IMR-90 (cell line): ENCODE measurements at regions not wholly inside any gene's neighbourhood (a gene's known extent, or its start where the extent isn't known, plus 50 kb on each side); places are given as distances from the start of the nearest gene placed in this dataset.

Source experiments
- ATAC-seq: fragments of 200-7000 bp; cut with Tn5 transposase; 2 replicates; pipeline ENCODE4 v1.9.1; 2020; ENCODE audit warnings: low read depth, mild to moderate bottlenecking, moderate library complexity
- BruUV-seq: library from RNA; stranded (reverse); fragments of 400-500 nt; replicated peaks from 2 replicates; lab custom pipeline; 2021; lab: Mats Ljungman, UMichigan
- CTCF ChIA-PET: fragments of 300-600 bp; formaldehyde crosslinking; extraction: SDS; loops from one replicate; lab custom pipeline; 2021; ENCODE audit warnings: antibody characterized with exemption; lab: Yijun Ruan, JAX
- POLR2A ChIA-PET: fragments of 300-600 bp; sonication (Branson Sonifier 250); formaldehyde crosslinking; loops from one replicate; lab custom pipeline; 2022; ENCODE audit warnings: antibody characterized with exemption; ENCODE audit not compliant: unreplicated experiment; lab: Charles Lee
- DNase-seq: peaks from one replicate; pipeline ENCODE4 v3.0.0; 2013
- H2AFZ ChIP-seq: replicated peaks from 2 replicates; pipeline ENCODE3; 2013; ENCODE audit warnings: low read length, mild to moderate bottlenecking; ENCODE audit not compliant: poor library complexity
- H2AK5ac ChIP-seq: 2 replicates; pipeline ENCODE4 v1.6.1; 2013; ENCODE audit warnings: low read depth, low read length, inconsistent platforms
- H2AK9ac ChIP-seq: replicated peaks from 2 replicates; pipeline ENCODE3; 2013; ENCODE audit warnings: mild to moderate bottlenecking, low read depth, low read length, moderate library complexity; ENCODE audit not compliant: poor library complexity
- H2BK120ac ChIP-seq: 2 replicates; pipeline ENCODE4 v1.6.1; 2013; ENCODE audit warnings: low read depth, low read length, inconsistent platforms
- H2BK15ac ChIP-seq: 3 replicates; pipeline ENCODE4 v1.6.1; 2013; ENCODE audit warnings: low read depth, low read length, inconsistent platforms
- H2BK20ac ChIP-seq: 2 replicates; pipeline ENCODE4 v1.6.1; 2013; ENCODE audit warnings: low read depth, mild to moderate bottlenecking, inconsistent platforms, low read length, moderate library complexity
- H2BK5ac ChIP-seq: 2 replicates; pipeline ENCODE4 v1.6.1; 2013; ENCODE audit warnings: mild to moderate bottlenecking, low read depth, low read length, inconsistent platforms; ENCODE audit not compliant: poor library complexity, severe bottlenecking
- H3K14ac ChIP-seq: replicated peaks from 2 replicates; pipeline ENCODE4 v1.6.1; 2013; ENCODE audit warnings: low read depth, low read length, inconsistent platforms
- H3K18ac ChIP-seq: 2 replicates; pipeline ENCODE4 v1.6.1; 2013; ENCODE audit warnings: low read depth, low read length, control low read depth
- H3K23ac ChIP-seq: 2 replicates; pipeline ENCODE4 v1.6.1; 2013; ENCODE audit warnings: low read depth, low read length, inconsistent platforms
- H3K27ac ChIP-seq: 2 replicates; pipeline ENCODE4 v1.5.1; 2013; ENCODE audit warnings: mild to moderate bottlenecking, control low read depth, low read length; ENCODE audit not compliant: insufficient read depth
- H3K27me3 ChIP-seq: 2 replicates; pipeline ENCODE4 v1.6.1; 2013; ENCODE audit warnings: low read length; ENCODE audit not compliant: control insufficient read depth, insufficient read depth
- H3K36me3 ChIP-seq: 2 replicates; pipeline ENCODE4 v1.6.1; 2013; ENCODE audit warnings: low read length, mixed read lengths; ENCODE audit not compliant: control insufficient read depth, insufficient read depth
- H3K4ac ChIP-seq: 2 replicates; pipeline ENCODE4 v1.6.1; 2013; ENCODE audit warnings: low read depth, low read length, inconsistent platforms
- H3K4me1 ChIP-seq: 2 replicates; pipeline ENCODE4 v1.6.1; 2013; ENCODE audit warnings: low read length, mixed read lengths; ENCODE audit not compliant: control insufficient read depth, insufficient read depth
- H3K4me2 ChIP-seq: 2 replicates; pipeline ENCODE4 v1.6.1; 2013; ENCODE audit warnings: low read depth, mild to moderate bottlenecking, control low read depth, low read length, moderate library complexity
- H3K4me3 ChIP-seq: 2 replicates; pipeline ENCODE4 v1.5.1; 2013; ENCODE audit warnings: low read depth, mild to moderate bottlenecking, control low read depth, low read length, moderate library complexity; ENCODE audit not compliant: insufficient read depth
- H3K56ac ChIP-seq: 2 replicates; pipeline ENCODE4 v1.6.1; 2013; ENCODE audit warnings: low read length, inconsistent platforms; ENCODE audit not compliant: insufficient read depth; ENCODE audit errors: extremely low read depth
- H3K79me1 ChIP-seq, 2 experiments: 2 replicates each; pipeline ENCODE4 v1.6.1; 2013; ENCODE audit warnings: low read length in 2 of 2, inconsistent platforms in 1 of 2, low read depth in 1 of 2
- H3K9ac ChIP-seq: 2 replicates; pipeline ENCODE4 v1.6.1; 2013; ENCODE audit warnings: low read depth, low read length, control low read depth
- H3K9me1 ChIP-seq: 2 replicates; pipeline ENCODE4 v1.6.1; 2013; ENCODE audit warnings: low read length, inconsistent platforms; ENCODE audit not compliant: insufficient read depth
- H3K9me3 ChIP-seq: 2 replicates; pipeline ENCODE4 v1.6.1; 2013; ENCODE audit warnings: low read length; ENCODE audit not compliant: control insufficient read depth, insufficient read depth
- H4K20me1 ChIP-seq: 2 replicates; pipeline ENCODE4 v1.6.1; 2013; ENCODE audit warnings: low read length, inconsistent platforms; ENCODE audit not compliant: insufficient read depth
- H4K5ac ChIP-seq: 2 replicates; pipeline ENCODE4 v1.6.1; 2013; ENCODE audit warnings: mild to moderate bottlenecking, low read depth, low read length, control low read depth
- H4K8ac ChIP-seq, 2 experiments: 2 replicates each; pipeline ENCODE4 v1.6.1; 2013; ENCODE audit warnings: low read depth in 2 of 2, low read length in 2 of 2, control low read depth in 1 of 2, inconsistent platforms in 1 of 2
- H4K91ac ChIP-seq: 2 replicates; pipeline ENCODE4 v1.6.1; 2013; ENCODE audit warnings: low read depth, low read length, inconsistent platforms; ENCODE audit not compliant: insufficient read depth
- BHLHE40 ChIP-seq: fragments of 150-350 bp; IDR thresholded peaks from 2 replicates; pipeline ENCODE4 v1.6.1; 2016; ENCODE audit warnings: mild to moderate bottlenecking, low read depth, low read length
- CEBPB ChIP-seq: IDR thresholded peaks from 2 replicates; pipeline ENCODE4 v1.6.1; 2012; ENCODE audit warnings: low read depth, low read length, improper control_type of control experiment
- CHD1 ChIP-seq: IDR thresholded peaks from 2 replicates; pipeline ENCODE4 v1.6.1; 2012; ENCODE audit warnings: low read depth, low read length, improper control_type of control experiment
- CTCF ChIP-seq: conservative IDR thresholded peaks from 2 replicates; pipeline ENCODE4 v1.5.1; 2012; ENCODE audit warnings: mild to moderate bottlenecking, low read depth, low read length, improper control_type of control experiment
- ELK1 ChIP-seq: fragments of 150-350 bp; IDR thresholded peaks from 2 replicates; pipeline ENCODE4 v1.6.1; 2016; ENCODE audit warnings: low read depth, mild to moderate bottlenecking, low read length, moderate library complexity, borderline replicate concordance
- FOS ChIP-seq: fragments of 150-350 bp; IDR thresholded peaks from 2 replicates; pipeline ENCODE4 v1.6.1; 2016; ENCODE audit warnings: low read depth, low read length
- MAFK ChIP-seq: IDR thresholded peaks from 2 replicates; pipeline ENCODE4 v1.6.1; 2012; ENCODE audit warnings: low read depth, low read length, improper control_type of control experiment
- MAZ ChIP-seq: IDR thresholded peaks from 2 replicates; pipeline ENCODE4 v1.6.1; 2012; ENCODE audit warnings: low read depth, mild to moderate bottlenecking, low read length, improper control_type of control experiment, moderate library complexity, borderline replicate concordance
- MXI1 ChIP-seq: IDR thresholded peaks from 2 replicates; pipeline ENCODE4 v1.6.1; 2012; ENCODE audit warnings: low read depth, mild to moderate bottlenecking, low read length, moderate library complexity, borderline replicate concordance
- NFE2L2 ChIP-seq: fragments of 150-350 bp; IDR thresholded peaks from 2 replicates; pipeline ENCODE4 v1.6.1; 2016; ENCODE audit warnings: low read depth, mild to moderate bottlenecking, low read length
- POLR2A ChIP-seq: IDR thresholded peaks from 2 replicates; pipeline ENCODE4 v1.6.1; 2012; ENCODE audit warnings: mild to moderate bottlenecking, low read depth, low read length
- RAD21 ChIP-seq: IDR thresholded peaks from 2 replicates; pipeline ENCODE4 v1.6.1; 2012; ENCODE audit warnings: low read length, improper control_type of control experiment
- RCOR1 ChIP-seq: IDR thresholded peaks from 2 replicates; pipeline ENCODE4 v1.6.1; 2012; ENCODE audit warnings: mild to moderate bottlenecking, low read length, improper control_type of control experiment; ENCODE audit not compliant: insufficient replicate concordance
- RFX5 ChIP-seq: IDR thresholded peaks from 2 replicates; pipeline ENCODE4 v1.8.0; 2012; ENCODE audit warnings: low read depth, mild to moderate bottlenecking, low read length, moderate library complexity
- SMC3 ChIP-seq: fragments of 150-350 bp; IDR thresholded peaks from 2 replicates; pipeline ENCODE4 v1.6.1; 2016; ENCODE audit warnings: low read depth, mild to moderate bottlenecking, antibody characterized with exemption, low read length, moderate library complexity
- USF2 ChIP-seq: fragments of 150-350 bp; IDR thresholded peaks from 2 replicates; pipeline ENCODE4 v1.6.1; 2017; ENCODE audit warnings: mild to moderate bottlenecking, antibody characterized with exemption, low read length, low read depth
- WGBS, 2 experiments: methylation state at CpG; one replicate each; pipeline versions ENCODE4 v1.1.5 to v1.1.7; 2013; ENCODE audit warnings: missing lambda C conversion rate in 2 of 2; ENCODE audit not compliant: insufficient read length in 1 of 2; ENCODE audit errors: extremely low coverage in 2 of 2; 5-methylcytosine and 5-hydroxymethylcytosine counted together
- dilution Hi-C: fragments of 300-500 bp; cut with HindIII; formaldehyde crosslinking; loops from one replicate; pipeline ENCODE4 v1.14.3; 2018; ENCODE audit warnings: low sequenced_read_pairs; ENCODE audit not compliant: unreplicated experiment
- in situ Hi-C: fragments of 300-500 bp; cut with MboI; formaldehyde crosslinking; loops from 3 replicates; pipeline ENCODE4 v1.14.3; 2019; ENCODE audit warnings: low sequenced_read_pairs, inconsistent platforms, mixed read lengths
- intact Hi-C: fragments of 100-400 bp; cut with micrococcal nuclease; formaldehyde crosslinking; loops from 2 replicates; pipeline ENCODE4 v1.10.0; 2022

GRCh38 chr16:19939553-19939952 is 54.9 kb upstream of the GPRC5B start:
- Histone ChIP-seq H3K9me3 (no peaks in the 10 kb centered on the region), H2BK120ac (no peak overlapping the region), H2BK5ac (no peak overlapping the region), H3K9ac (no peak overlapping the region), H3K27ac (no peak overlapping the region), H4K8ac (no peak overlapping the region), H3K4me3 (no peak overlapping the region), H2AK5ac (no peak overlapping the region), H3K27me3 (no peaks in the 10 kb centered on the region), H4K91ac (no peak overlapping the region), H3K56ac (no peak overlapping the region), H2BK15ac (no peak overlapping the region), H3K36me3 (no peaks in the 10 kb centered on the region), H2AK9ac (no peak overlapping the region), H3K14ac (no peak overlapping the region), H3K4me2 (no peak overlapping the region), H3K18ac (no peak overlapping the region), H3K4me1 (no peaks in the 10 kb centered on the region), H2BK20ac (no peak overlapping the region), H3K9me1 (no peaks in the 10 kb centered on the region), H2AFZ (no peak overlapping the region), H3K4ac (no peak overlapping the region), H4K20me1 (no peaks in the 10 kb centered on the region), H4K5ac (no peak overlapping the region), H3K23ac (no peak overlapping the region), H3K79me1 (no peaks in the 10 kb centered on the region)
- BruUV-seq, result no TSS peak
- TF ChIP-seq CHD1, result no peak
- TF ChIP-seq BHLHE40, result no peak
- no peak for TF ChIP-seq MAFK
- no peak for TF ChIP-seq RAD21
- TF ChIP-seq FOS, result no peak
- no peak for TF ChIP-seq MAZ
- TF ChIP-seq CTCF, result no peak
- TF ChIP-seq RCOR1, result no peak
- TF ChIP-seq POLR2A, result no peak
- TF ChIP-seq NFE2L2, result no peak
- TF ChIP-seq SMC3, result no peak
- no peak for TF ChIP-seq CEBPB
- no peak for TF ChIP-seq RFX5
- TF ChIP-seq MXI1, result no peak
- TF ChIP-seq USF2, result no peak
- no peak for TF ChIP-seq ELK1
- POLR2A ChIA-PET, result no interaction called here
- dilution Hi-C loops, result no loop called here
- WGBS, 2 experiments, result 62% methylated on average over 2 of the region's 5 CpGs; no CpG with 5 or more reads in 1 of the 2 experiments
- intact Hi-C loops, result no loop called here
- CTCF ChIA-PET, result no interaction called here
- ATAC-seq, result no peak
- in situ Hi-C loops, result no loop called here
- no peak for DNase-seq
